Uterus (tissue), 2 donors: ENCODE measurements at regions not wholly inside any gene's neighbourhood (a gene's known extent, or its start where the extent isn't known, plus 50 kb on each side); places are given as distances from the start of the nearest gene placed in this dataset.
"Not testable (repeated sequence)": the region's sequence is repeated elsewhere in the genome, so short reads cannot be mapped to it uniquely, and the experiment has no call there.

Experiments
- CTCF ChIP-seq, 4 experiments: fragments of 200-600 bp in 2 of 4; fragments of 450-650 bp in 2 of 4; sonication (generic) in 2 of 4; IDR thresholded peaks; one replicate each; pipeline ENCODE4 v1.5.1; 2016 to 2019; ENCODE audit warnings: antibody characterized with exemption in 4 of 4, mild to moderate bottlenecking in 2 of 4, moderate library complexity in 1 of 4
- POLR2A ChIP-seq, 2 donors: fragments of 450-650 bp; IDR thresholded peaks; one replicate each; pipeline ENCODE4 v1.6.1; 2016; ENCODE audit warnings: antibody characterized with exemption in 2 of 2, mild to moderate bottlenecking in 1 of 2, moderate library complexity in 1 of 2

GRCh38 chr21:9745457-9746108 is 775.8 kb upstream of the TPTE start:
- not testable (repeated sequence) for TF ChIP-seq POLR2A, CTCF (IDR thresholded peaks at IDR 0.05)
